HEK293T (cell line): ENCODE measurements at regions not wholly inside any gene's neighbourhood (a gene's known extent, or its start where the extent isn't known, plus 50 kb on each side); places are given as distances from the start of the nearest gene placed in this dataset.

Experiments used
- ARNT ChIP-seq: fragments of 450-650 bp; IDR thresholded peaks from 2 replicates; pipeline ENCODE4 v1.6.1; 2017; ENCODE audit warnings: mild to moderate bottlenecking
- ELF4 ChIP-seq: fragments of 450-650 bp; IDR thresholded peaks from 2 replicates; pipeline ENCODE4 v1.6.1; 2017; ENCODE audit warnings: antibody characterized with exemption
- FOXA1 ChIP-seq: fragments of 450-650 bp; IDR thresholded peaks from 2 replicates; pipeline ENCODE4 v1.6.1; 2016; ENCODE audit warnings: mild to moderate bottlenecking
- FOXK2 ChIP-seq: fragments of 450-650 bp; IDR thresholded peaks from 2 replicates; pipeline ENCODE4 v1.6.1; 2016; ENCODE audit warnings: mild to moderate bottlenecking
- FOXM1 ChIP-seq: fragments of 450-650 bp; IDR thresholded peaks from 2 replicates; pipeline ENCODE4 v1.6.1; 2017; ENCODE audit warnings: mild to moderate bottlenecking, borderline replicate concordance
- SP1 ChIP-seq: fragments of 450-650 bp; IDR thresholded peaks from 2 replicates; pipeline ENCODE4 v1.6.1; 2017
- SUZ12 ChIP-seq: fragments of 450-650 bp; IDR thresholded peaks from 2 replicates; pipeline ENCODE4 v1.6.1; 2016; ENCODE audit warnings: mild to moderate bottlenecking
- TARDBP ChIP-seq: fragments of 450-650 bp; IDR thresholded peaks from 2 replicates; pipeline ENCODE4 v1.6.1; 2016

GRCh38 chr21:35896060-35896459, 164.3 kb downstream of the SETD4 start:
- TF ChIP-seq ARNT (no peak), FOXM1 (no peak), ELF4 (no peak), SUZ12 (no peak), FOXA1 (no peak), FOXK2 (no peak), SP1 (no peak), TARDBP (no peak)
